H9 (cell line): ENCODE measurements at regions not wholly inside any gene's neighbourhood (a gene's known extent, or its start where the extent isn't known, plus 50 kb on each side); places are given as distances from the start of the nearest gene placed in this dataset.

Experiments
- DNase-seq: peaks from one replicate; pipeline ENCODE4 v3.0.0-alpha.2; 2017
- H2AFZ ChIP-seq: one replicate; pipeline ENCODE4 v1.6.1; 2013; ENCODE audit warnings: mild to moderate bottlenecking, low read length, control low read depth, moderate library complexity
- H2AK5ac ChIP-seq: 2 replicates; pipeline ENCODE4 v1.6.1; 2013; ENCODE audit warnings: low read length, control low read depth, mixed read lengths; ENCODE audit not compliant: insufficient read length
- H2BK120ac ChIP-seq: one replicate; pipeline ENCODE4 v1.6.1; 2013; ENCODE audit warnings: low read depth, mild to moderate bottlenecking, low read length, control low read depth, inconsistent platforms; ENCODE audit not compliant: poor library complexity, severe bottlenecking
- H2BK12ac ChIP-seq: 2 replicates; pipeline ENCODE4 v1.6.1; 2013; ENCODE audit warnings: low read length, control low read depth, mixed read lengths, low read depth; ENCODE audit not compliant: insufficient read length
- H2BK15ac ChIP-seq: 2 replicates; pipeline ENCODE4 v1.6.1; 2013; ENCODE audit warnings: low read depth, low read length, control low read depth
- H2BK20ac ChIP-seq: one replicate; pipeline ENCODE4 v1.6.1; 2013; ENCODE audit warnings: low read depth, mild to moderate bottlenecking, low read length, control low read depth, inconsistent platforms; ENCODE audit not compliant: poor library complexity, severe bottlenecking
- H2BK5ac ChIP-seq: 2 replicates; pipeline ENCODE4 v1.6.1; 2013; ENCODE audit warnings: low read length, control low read depth, mixed read lengths; ENCODE audit not compliant: insufficient read length
- H3K14ac ChIP-seq: 2 replicates; pipeline ENCODE4 v1.6.1; 2013; ENCODE audit warnings: low read length, control low read depth; ENCODE audit not compliant: insufficient read depth
- H3K18ac ChIP-seq: 2 replicates; pipeline ENCODE4 v1.6.1; 2013; ENCODE audit warnings: low read depth, mild to moderate bottlenecking, mixed read lengths, low read length, control low read depth; ENCODE audit not compliant: insufficient read length
- H3K23ac ChIP-seq: 2 replicates; pipeline ENCODE4 v1.6.1; 2013; ENCODE audit warnings: low read length, control low read depth, mixed read lengths, low read depth; ENCODE audit not compliant: insufficient read length
- H3K23me2 ChIP-seq: 2 replicates; pipeline ENCODE4 v1.6.1; 2013; ENCODE audit warnings: low read depth, mild to moderate bottlenecking, mixed read lengths, low read length, control low read depth; ENCODE audit not compliant: insufficient read length, poor library complexity, severe bottlenecking
- H3K27ac ChIP-seq: 2 replicates; pipeline ENCODE4 v1.5.1; 2013; ENCODE audit warnings: low read length, control low read depth, mixed read lengths, low read depth; ENCODE audit not compliant: insufficient read length
- H3K27me3 ChIP-seq: 2 replicates; pipeline ENCODE4 v1.6.1; 2013; ENCODE audit warnings: low read length, control low read depth, inconsistent platforms; ENCODE audit not compliant: insufficient read depth
- H3K4ac ChIP-seq: 2 replicates; pipeline ENCODE4 v1.6.1; 2013; ENCODE audit warnings: low read depth, mild to moderate bottlenecking, control low read depth, inconsistent platforms, low read length, moderate library complexity
- H3K4me1 ChIP-seq: 2 replicates; pipeline ENCODE4 v1.6.1; 2013; ENCODE audit warnings: low read length, control low read depth, inconsistent platforms; ENCODE audit not compliant: insufficient read depth
- H3K4me2 ChIP-seq: 2 replicates; pipeline ENCODE4 v1.6.1; 2013; ENCODE audit warnings: low read length, control low read depth, mixed read lengths; ENCODE audit not compliant: insufficient read length, insufficient read depth
- H3K56ac ChIP-seq: 2 replicates; pipeline ENCODE4 v1.6.1; 2013; ENCODE audit warnings: low read depth, mild to moderate bottlenecking, mixed read lengths, low read length, control low read depth; ENCODE audit not compliant: insufficient read length
- H3K79me1 ChIP-seq: 2 replicates; pipeline ENCODE4 v1.6.1; 2013; ENCODE audit warnings: low read depth, mild to moderate bottlenecking, moderate library complexity, low read length, control low read depth, inconsistent platforms; ENCODE audit not compliant: insufficient read depth, poor library complexity, severe bottlenecking
- H3K79me2 ChIP-seq: 2 replicates; pipeline ENCODE4 v1.6.1; 2013; ENCODE audit warnings: low read length, control low read depth, inconsistent platforms; ENCODE audit not compliant: insufficient read depth
- H3K9ac ChIP-seq: 2 replicates; pipeline ENCODE4 v1.6.1; 2013; ENCODE audit warnings: low read length, control low read depth, mixed read lengths; ENCODE audit not compliant: insufficient read length; ENCODE audit errors: extremely low read depth
- H3K9me3 ChIP-seq: one replicate; pipeline ENCODE4 v1.6.1; 2013; ENCODE audit warnings: low read depth, low read length, inconsistent platforms; ENCODE audit not compliant: control insufficient read depth
- H3T11ph ChIP-seq: one replicate; pipeline ENCODE4 v1.6.1; 2013; ENCODE audit warnings: mild to moderate bottlenecking, low read length, control low read depth, inconsistent platforms
- H4K20me1 ChIP-seq: one replicate; pipeline ENCODE4 v1.6.1; 2013; ENCODE audit not compliant: control insufficient read depth, insufficient read length, insufficient read depth
- H4K5ac ChIP-seq: 2 replicates; pipeline ENCODE4 v1.6.1; 2013; ENCODE audit warnings: low read depth, mild to moderate bottlenecking, mixed read lengths, low read length, control low read depth; ENCODE audit not compliant: insufficient read length
- H4K8ac ChIP-seq: replicated peaks from 2 replicates; pipeline ENCODE4 v1.6.1; 2013; ENCODE audit warnings: low read length, control low read depth, mixed read lengths, low read depth; ENCODE audit not compliant: insufficient read length
- H4K91ac ChIP-seq: 2 replicates; pipeline ENCODE4 v1.6.1; 2013; ENCODE audit warnings: low read depth, mild to moderate bottlenecking, moderate library complexity, mixed read lengths, low read length, control low read depth; ENCODE audit not compliant: insufficient read length
- H3K27ac Mint-ChIP-seq, 3 experiments: 2 replicates in 2 of 3; 3 replicates in 1 of 3; pipeline ENCODE4 v1.8.0; 2020 to 2021; ENCODE audit warnings: mixed read lengths in 3 of 3, mild to moderate bottlenecking in 1 of 3, moderate library complexity in 1 of 3
- H3K27me3 Mint-ChIP-seq: 2 replicates; pipeline ENCODE4 v1.8.0; 2021; ENCODE audit warnings: low read depth, mild to moderate bottlenecking, moderate library complexity, mixed read lengths
- H3K36me3 Mint-ChIP-seq, 3 experiments: 2 replicates in 2 of 3; 3 replicates in 1 of 3; pipeline ENCODE4 v1.8.0; 2020 to 2021; ENCODE audit warnings: low read depth in 3 of 3, mixed read lengths in 3 of 3; ENCODE audit not compliant: insufficient read depth in 1 of 3
- H3K4me1 Mint-ChIP-seq, 2 experiments: 2 replicates each; pipeline ENCODE4 v1.8.0; 2020; ENCODE audit warnings: mixed read lengths in 2 of 2
- H3K4me3 Mint-ChIP-seq, 2 experiments: 2 replicates in 1 of 2; 3 replicates in 1 of 2; pipeline ENCODE4 v1.8.0; 2020 to 2021; ENCODE audit warnings: mild to moderate bottlenecking in 2 of 2, mixed read lengths in 2 of 2, moderate library complexity in 1 of 2
- H3K9me3 Mint-ChIP-seq, 2 experiments: 2 replicates in 1 of 2; 3 replicates in 1 of 2; pipeline ENCODE4 v1.8.0; 2020; ENCODE audit warnings: mild to moderate bottlenecking in 2 of 2, mixed read lengths in 2 of 2, moderate library complexity in 1 of 2
- CTCF ChIP-seq: fragments of 200-600 bp; sonication (generic); conservative IDR thresholded peaks from 3 replicates; pipeline ENCODE4 v1.8.0; 2021; ENCODE audit warnings: antibody characterized with exemption, mild to moderate bottlenecking
- WGBS: extraction: QIAGEN DNeasy Blood & Tissue Kit; methylation state at CpG from one replicate; pipeline ENCODE4 v1.1.7; 2013; ENCODE audit warnings: missing lambda C conversion rate, low lambda C conversion rate, mixed read lengths; ENCODE audit not compliant: insufficient read length; ENCODE audit errors: extremely low coverage; 5-methylcytosine and 5-hydroxymethylcytosine counted together

- H3K4ac ChIP-seq, result no peak overlapping the region
- H4K8ac ChIP-seq, result no peak overlapping the region
- no peaks in the 10 kb centered on the region for H3K23me2 ChIP-seq
- no peak overlapping the region for H2BK15ac ChIP-seq
- no peak overlapping the region for H3K14ac ChIP-seq
- Mint-ChIP-seq H3K9me3 (peaks cover 0 to 3% of the 10 kb centered on the region in 2 experiments; a peak in 2 of 5 replicates), H3K4me3 (no peak overlapping the region), H3K27me3 (peaks cover 20% of the 10 kb centered on the region), H3K36me3 (no peaks in the 10 kb centered on the region), H3K4me1 (no peaks in the 10 kb centered on the region; a peak in 2 of 4 replicates), H3K27ac (no peak overlapping the region)
- H4K20me1 ChIP-seq, result no peaks in the 10 kb centered on the region
- no peaks in the 10 kb centered on the region for H3K27me3 ChIP-seq
- no peak overlapping the region for H3K27ac ChIP-seq
- H3K4me2 ChIP-seq, result no peak overlapping the region
- H2BK12ac ChIP-seq, result no peak overlapping the region
- no peaks in the 10 kb centered on the region for H3K4me1 ChIP-seq
- no peaks in the 10 kb centered on the region for H3K79me2 ChIP-seq
- H3K18ac ChIP-seq, result no peak overlapping the region
- WGBS, result no CpG with 5 or more reads among the region's 3 CpGs
- no peak overlapping the region for H3K23ac ChIP-seq
- no peak for DNase-seq
- H4K91ac ChIP-seq, result no peak overlapping the region
- H2AFZ ChIP-seq, result no peak overlapping the region
- H3K9me3 ChIP-seq, result no peaks in the 10 kb centered on the region
- no peak overlapping the region for H4K5ac ChIP-seq
- no peak overlapping the region for H3K56ac ChIP-seq
- no peak overlapping the region for H2BK5ac ChIP-seq
- no peak for TF ChIP-seq CTCF
- H2BK20ac ChIP-seq, result no peak overlapping the region
- H3K79me1 ChIP-seq, result no peaks in the 10 kb centered on the region
- no peak overlapping the region for H2AK5ac ChIP-seq
- H2BK120ac ChIP-seq, result no peak overlapping the region
- no peak overlapping the region for H3T11ph ChIP-seq
- no peak overlapping the region for H3K9ac ChIP-seq
Observed at GRCh38 chr5:154593071-154593470, 115.0 kb upstream of the HAND1 start.
